Limb (tissue), 2 donors: ENCODE measurements at regions not wholly inside any gene's neighbourhood (a gene's known extent, or its start where the extent isn't known, plus 50 kb on each side); places are given as distances from the start of the nearest gene placed in this dataset.

Experiments
- DNase-seq, 2 donors: peaks; one replicate each; pipeline ENCODE4 v3.0.0-alpha.2; 2016; ENCODE audit errors: extremely low spot score in 2 of 2

DNA sequence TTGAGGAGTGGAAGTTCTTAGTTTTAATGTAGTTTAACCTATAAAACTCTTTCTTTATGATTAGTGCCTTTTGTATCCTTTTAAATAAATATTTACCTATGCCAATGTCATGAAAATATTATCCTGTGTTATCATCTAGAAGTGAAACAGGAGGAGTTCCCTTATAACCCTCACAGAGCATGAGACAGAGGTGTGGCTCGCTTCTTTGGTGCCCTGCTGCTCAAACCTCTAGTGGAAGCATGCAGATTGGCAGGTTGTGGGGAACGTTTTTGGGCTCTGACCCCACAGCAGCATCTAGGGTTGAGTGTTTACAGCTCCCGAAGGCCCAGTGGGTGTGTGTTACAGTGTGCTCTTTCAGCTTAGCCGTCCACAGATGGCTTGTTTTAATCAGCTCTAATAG is 459.4 kb upstream of the AZI2 start:
- DNase-seq = no peak

GRCh38 chr3:28816017-28816416 is 464.9 kb upstream of the RBMS3 start:
- DNase-seq = no peak

DNA sequence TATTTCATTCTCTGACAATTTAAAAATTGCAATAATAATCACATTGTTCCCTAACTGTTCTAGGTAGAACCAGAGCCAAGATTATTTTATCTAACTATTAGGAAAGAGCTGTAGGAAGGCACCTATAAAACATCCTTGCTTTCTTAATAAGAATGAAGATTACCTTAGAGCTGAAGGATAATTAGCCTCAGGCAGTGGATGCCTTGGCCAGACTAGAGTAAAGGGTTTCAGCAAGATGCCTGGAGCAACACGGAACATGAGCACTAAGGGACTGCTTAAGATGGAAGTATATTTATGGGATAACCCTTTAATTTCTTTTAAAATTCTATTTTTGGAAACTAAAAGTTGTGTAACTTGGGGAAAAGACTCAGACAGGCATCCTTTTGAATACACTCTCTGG is 456.6 kb upstream of the RBMS3 start:
- no peak for DNase-seq

DNA sequence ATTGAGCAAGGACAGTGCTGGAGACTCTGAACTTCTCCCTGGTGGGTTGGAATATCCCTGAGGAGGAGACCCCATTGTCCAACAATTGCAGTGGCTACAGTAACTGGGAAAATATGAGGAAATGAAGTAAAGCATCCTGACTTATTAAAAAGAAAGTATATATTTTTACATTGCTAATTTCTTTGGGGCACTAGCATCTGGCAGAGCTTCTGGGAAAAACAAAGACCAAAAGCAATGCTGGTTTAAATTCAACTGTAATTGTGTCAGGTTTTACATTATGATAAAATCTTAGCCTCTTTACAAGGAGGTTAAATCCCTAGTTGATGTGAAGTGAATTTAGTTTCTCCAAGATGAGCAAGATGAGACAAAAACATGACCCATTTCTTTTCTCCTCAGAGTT is 454.0 kb upstream of the RBMS3 start:
- DNase-seq = no peak

DNA sequence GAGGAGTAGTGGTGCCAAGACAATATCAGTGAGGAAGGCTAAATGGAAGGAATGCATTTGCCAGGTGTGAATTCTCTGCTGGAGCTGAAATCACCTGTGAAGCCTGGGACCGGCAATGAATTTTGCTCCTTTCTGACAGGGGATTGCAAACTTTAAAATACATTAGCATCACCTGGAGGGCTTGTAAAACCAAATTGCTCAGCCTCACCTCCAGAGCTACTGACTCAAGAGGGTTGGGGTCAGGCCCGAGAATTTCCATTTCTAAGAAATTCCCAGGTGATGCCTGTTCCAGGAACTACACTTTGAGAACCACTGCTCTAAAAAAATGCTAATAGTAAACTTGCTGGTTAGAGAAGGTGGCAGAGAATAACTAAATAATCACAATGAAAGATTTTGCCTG is 445.6 kb upstream of the RBMS3 start:
- DNase-seq = no peak

- DNase-seq = peak in 1 of 2 donors; percentile 59
Measured at GRCh38 chr3:28835751-28836150, 445.1 kb upstream of the RBMS3 start.

DNA sequence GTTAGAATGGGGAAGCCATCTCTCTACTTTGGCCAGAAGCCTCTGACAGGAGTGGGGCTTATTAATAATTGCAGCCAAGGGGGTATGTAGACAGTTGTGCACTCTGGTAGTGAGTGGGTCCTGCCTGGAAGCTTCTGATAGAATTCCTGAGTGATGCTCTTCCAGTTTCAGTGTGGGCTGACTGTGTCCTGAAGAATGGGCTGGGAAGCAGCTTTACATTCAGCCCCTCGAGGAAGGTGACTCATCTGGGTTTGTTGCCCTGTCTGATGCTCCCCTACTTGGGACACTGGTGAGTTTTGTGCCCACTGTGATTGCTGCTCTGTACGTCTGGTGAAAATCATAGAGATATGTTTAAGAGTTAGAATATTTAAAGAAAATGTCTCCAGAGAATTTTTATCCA is 444.7 kb upstream of the RBMS3 start:
- no peak for DNase-seq

GRCh38 chr3:28840976-28841376 is 439.9 kb upstream of the RBMS3 start:
- no peak for DNase-seq

DNA sequence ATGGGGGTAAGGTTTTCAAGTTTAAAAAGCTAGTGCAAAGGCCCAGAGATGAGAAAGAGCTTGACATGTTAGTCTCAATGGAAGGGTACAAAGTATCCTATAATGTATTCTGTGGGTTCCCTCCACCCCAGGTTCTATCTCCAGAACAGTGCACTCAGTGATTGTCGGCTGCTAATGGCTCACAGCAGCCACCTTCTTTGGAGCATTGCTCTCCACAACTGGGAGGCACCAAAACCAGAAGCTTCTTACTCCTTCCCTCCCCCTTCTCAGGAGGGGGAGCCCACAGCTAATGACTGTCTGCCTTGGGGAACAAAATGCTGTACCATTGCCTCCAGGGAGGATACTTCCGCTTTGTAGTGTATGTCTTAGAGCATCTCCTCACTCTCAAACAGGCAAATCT is 439.4 kb upstream of the RBMS3 start:
- DNase-seq = no peak

GRCh38 chr3:28844298-28845005 is 436.4 kb upstream of the RBMS3 start:
- DNase-seq = no peak

DNA sequence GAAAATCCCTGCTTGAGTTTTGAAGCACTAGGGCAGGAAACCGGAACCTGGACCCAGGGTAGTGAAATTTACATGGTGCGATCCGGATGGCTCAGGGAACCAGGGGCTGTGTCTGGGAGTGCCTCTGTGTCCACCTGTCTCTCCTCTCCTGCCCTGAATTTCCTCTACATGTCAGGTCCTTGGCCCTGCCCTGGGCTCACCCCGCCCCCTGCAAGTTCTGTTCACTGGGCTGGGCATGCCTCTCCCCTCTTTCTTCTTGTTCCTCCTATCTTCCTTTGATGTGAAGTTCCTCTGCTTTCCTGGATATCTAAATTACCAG is 435.9 kb upstream of the RBMS3 start:
- DNase-seq = no peak

DNA sequence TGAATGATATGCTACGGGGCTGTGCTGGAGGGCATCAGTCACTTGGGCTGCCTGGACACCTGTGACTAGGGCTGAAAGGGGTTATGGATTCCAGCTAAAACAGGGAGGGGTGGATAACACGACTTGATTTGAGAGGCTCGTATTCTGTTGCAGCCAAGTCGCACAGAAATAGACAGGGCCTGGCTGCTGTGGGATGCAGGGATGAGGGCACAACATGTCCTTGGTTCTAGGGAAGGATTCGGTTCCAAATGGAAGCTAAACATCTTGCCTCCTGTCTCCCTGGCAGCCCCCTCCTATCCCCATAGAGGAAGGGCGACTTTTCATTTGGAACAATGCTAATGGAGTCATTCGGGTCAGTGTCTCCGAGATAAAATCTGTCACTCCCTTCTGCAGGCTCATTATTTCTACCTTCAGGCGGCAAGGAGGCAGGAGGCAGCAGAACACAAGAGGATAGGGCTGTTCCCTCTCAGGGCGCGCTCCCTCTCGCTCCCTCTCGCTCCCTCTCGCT is 433.8 kb upstream of the RBMS3 start:
- no peak for DNase-seq

DNA sequence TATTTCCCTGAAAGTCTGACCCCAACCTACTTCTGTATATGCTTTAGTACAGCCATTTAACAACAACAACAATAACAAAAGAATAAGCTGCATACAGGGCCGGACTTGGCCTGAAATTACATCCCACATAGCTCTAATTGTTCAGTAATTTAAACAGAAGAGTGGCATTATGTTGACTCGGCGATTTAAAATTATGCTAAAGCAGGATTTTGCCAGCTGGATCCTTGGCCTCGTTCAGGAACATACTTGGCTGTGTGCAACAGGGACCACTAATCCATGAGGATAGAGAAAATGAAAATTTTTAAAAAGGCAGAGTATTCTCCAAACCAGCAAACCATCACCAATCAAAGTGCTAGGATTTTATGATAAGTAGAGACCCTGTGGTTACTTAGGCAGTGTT is 433.1 kb upstream of the RBMS3 start:
- DNase-seq = no peak

DNA sequence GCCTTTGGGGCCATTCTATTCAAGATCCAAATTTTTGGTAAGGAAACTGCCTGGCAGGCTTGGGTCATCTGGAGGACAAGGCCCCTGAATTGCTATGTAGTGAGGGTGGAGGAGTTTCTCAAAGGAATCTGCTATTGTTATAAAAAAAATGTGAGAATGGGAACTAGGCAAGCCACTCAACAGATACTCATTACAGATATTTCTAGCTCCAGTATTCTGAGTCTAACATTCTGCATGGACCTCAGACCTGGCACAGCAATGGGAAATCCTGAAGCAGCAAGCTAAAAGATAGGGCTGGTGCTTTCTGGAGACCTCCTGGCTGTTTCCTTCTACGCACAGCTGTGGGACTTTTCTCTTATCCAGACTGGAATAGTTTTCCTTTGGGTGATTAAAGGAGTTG is 430.7 kb upstream of the RBMS3 start:
- no peak for DNase-seq

- DNase-seq = peak in 1 of 2 donors; percentile 52
Measured at GRCh38 chr3:28853830-28854229, 427.0 kb upstream of the RBMS3 start.

- no peak for DNase-seq
Measured at GRCh38 chr3:28856796-28857195, 424.1 kb upstream of the RBMS3 start.

DNA sequence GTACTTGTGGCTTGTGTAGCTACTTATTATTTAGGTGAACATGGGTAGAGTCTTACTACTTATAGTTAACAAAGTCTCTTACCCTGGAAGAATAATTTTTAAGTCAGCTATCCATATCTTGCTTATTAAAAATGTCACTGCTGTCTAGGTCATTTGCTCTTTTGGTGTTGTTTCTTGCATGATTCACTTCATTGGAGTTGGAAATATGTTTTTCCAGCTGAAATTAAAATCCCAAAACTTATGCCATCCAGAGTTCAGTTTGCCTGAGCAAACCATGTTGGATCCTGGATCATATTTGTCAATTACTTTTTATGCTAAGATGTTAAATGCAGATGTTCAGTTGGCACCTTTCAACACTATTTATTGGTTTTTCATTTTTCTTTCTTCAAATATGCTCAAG is 421.0 kb upstream of the RBMS3 start:
- no peak for DNase-seq

GRCh38 chr3:28860307-28860706 is 420.6 kb upstream of the RBMS3 start:
- DNase-seq = peak in 1 of 2 donors; percentile 13

DNA sequence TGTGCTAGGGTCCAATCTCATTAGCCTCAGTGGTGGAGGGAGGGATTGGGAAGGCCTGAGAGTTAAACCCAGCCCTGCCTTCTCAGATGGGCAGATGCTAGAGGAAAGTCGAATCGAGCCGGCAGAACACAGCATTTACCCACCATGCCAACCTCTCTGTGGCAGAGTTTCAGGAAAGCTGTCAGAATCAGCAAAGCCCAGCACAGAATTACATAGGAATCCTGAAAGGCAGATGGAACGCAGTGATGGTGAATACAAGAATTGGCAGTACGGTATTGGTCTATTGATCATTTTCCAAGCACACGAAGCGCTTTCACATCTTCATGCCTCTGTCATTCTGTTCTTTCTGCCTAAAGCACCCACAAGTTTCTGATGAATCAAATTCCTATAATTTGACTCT is 417.7 kb upstream of the RBMS3 start:
- DNase-seq = no peak

DNA sequence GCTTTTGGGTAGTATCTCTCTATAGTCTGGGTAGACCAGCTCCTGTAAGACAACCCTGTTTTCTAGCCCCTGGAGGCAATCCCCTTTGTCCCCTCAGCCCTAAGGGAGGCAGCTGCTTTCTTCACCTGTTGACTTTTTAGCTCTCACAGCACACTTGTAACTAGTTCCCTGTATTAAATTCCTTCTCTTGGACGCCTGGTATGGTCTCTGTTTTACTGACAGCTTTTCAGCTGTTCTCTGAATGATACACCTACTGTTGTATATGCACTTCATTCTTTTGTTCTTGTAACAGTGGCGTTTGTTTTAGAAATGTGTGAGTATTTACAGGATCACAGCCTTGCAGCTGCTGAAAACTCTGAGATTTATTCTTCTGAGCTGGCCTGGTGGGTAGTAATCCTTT is 413.0 kb upstream of the RBMS3 start:
- peak in 1 of 2 donors; percentile 32 for DNase-seq

- no peak for DNase-seq
Measured at GRCh38 chr3:28868897-28869296, 412.0 kb upstream of the RBMS3 start.

- no peak for DNase-seq
Measured at GRCh38 chr3:28877912-28878311, 403.0 kb upstream of the RBMS3 start.

DNA sequence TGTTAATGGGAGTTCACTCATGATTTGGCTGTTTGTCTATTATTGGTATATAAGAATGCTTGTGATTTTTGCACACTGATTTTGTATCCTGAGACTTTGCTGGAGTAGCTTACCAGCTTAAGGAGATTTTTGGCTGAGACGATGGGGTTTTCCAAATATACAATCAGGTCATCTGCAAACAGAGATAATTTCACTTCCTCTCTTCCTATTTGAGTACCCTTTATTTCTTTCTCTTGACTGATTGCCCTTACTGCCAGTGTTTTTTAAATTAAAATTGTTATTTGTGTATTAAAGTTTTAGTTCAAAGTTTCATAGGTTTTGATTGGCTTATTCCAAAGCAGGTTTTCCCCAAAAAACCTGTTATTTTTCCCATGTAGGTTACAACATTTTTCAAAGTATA is 390.5 kb upstream of the RBMS3 start:
- DNase-seq = no peak

GRCh38 chr3:28891485-28891884 is 389.4 kb upstream of the RBMS3 start:
- no peak for DNase-seq
